ENCODE measurements at regions not wholly inside any gene's neighbourhood (a gene's known extent, or its start where the extent isn't known, plus 50 kb on each side); places are given as distances from the start of the nearest gene placed in this dataset.

DNA sequence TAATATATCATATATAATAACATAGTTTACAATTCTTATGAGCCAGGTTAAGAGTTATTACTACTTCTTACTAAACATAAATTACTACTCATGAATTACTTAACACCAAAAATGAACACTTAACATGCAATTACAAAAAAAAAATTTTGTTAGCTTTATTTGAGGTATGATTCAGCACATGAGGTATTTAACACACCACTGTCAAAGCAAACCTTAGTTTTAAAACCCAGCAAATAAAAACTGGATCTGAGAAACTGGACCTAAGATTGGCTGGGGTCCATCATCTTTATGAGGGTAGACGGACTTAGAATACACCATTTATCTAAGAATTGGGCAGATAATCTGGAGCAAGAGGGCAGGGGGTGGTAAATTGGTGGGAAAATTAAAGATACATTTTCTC is 81.8 kb upstream of the CREB1 start:
- TF ChIP-seq, protein P1, sequence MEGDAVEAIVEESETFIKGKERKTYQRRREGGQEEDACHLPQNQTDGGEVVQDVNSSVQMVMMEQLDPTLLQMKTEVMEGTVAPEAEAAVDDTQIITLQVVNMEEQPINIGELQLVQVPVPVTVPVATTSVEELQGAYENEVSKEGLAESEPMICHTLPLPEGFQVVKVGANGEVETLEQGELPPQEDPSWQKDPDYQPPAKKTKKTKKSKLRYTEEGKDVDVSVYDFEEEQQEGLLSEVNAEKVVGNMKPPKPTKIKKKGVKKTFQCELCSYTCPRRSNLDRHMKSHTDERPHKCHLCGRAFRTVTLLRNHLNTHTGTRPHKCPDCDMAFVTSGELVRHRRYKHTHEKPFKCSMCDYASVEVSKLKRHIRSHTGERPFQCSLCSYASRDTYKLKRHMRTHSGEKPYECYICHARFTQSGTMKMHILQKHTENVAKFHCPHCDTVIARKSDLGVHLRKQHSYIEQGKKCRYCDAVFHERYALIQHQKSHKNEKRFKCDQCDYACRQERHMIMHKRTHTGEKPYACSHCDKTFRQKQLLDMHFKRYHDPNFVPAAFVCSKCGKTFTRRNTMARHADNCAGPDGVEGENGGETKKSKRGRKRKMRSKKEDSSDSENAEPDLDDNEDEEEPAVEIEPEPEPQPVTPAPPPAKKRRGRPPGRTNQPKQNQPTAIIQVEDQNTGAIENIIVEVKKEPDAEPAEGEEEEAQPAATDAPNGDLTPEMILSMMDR (IDR thresholded peaks at IDR 0.05), result no peak
- no peak for TF ChIP-seq TCF7L2 (IDR thresholded peaks at IDR 0.05; ENCODE audit: low read depth, low read length)
- no peak for TF ChIP-seq POLR2AphosphoS5 (IDR thresholded peaks at IDR 0.05; ENCODE audit: low read depth, low read length)

Measured in Panc1 (cell line).